HG02970 (cell line): ENCODE measurements at regions not wholly inside any gene's neighbourhood (a gene's known extent, or its start where the extent isn't known, plus 50 kb on each side); places are given as distances from the start of the nearest gene placed in this dataset.
"Not testable (repeated sequence)": the region's sequence is repeated elsewhere in the genome, so short reads cannot be mapped to it uniquely, and the experiment has no call there.

Source experiments
- ATAC-seq: cut with Tn5 transposase; IDR thresholded peaks from one replicate; pipeline ENCODE4 v1.9.1; 2021; ENCODE audit warnings: mild to moderate bottlenecking, moderate library complexity, moderate number of reproducible peaks; ENCODE audit not compliant: unreplicated experiment, low FRiP score

- no peak for ATAC-seq
Observed at GRCh38 chr13:60811581-60811980, 414.6 kb downstream of the TDRD3 start.

- not testable (repeated sequence) for ATAC-seq
Observed at GRCh38 chr13:60805640-60806039, 408.6 kb downstream of the TDRD3 start.

- no peak for ATAC-seq
Observed at GRCh38 chr13:60798503-60798902, 401.5 kb downstream of the TDRD3 start.

- no peak for ATAC-seq
Observed at GRCh38 chr13:60797112-60797511, 400.1 kb downstream of the TDRD3 start.

GRCh38 chr13:60794751-60795150, 397.7 kb downstream of the TDRD3 start:
- no peak for ATAC-seq

- no peak for ATAC-seq
Observed at GRCh38 chr13:60790620-60791019, 393.6 kb downstream of the TDRD3 start.

- ATAC-seq: no peak
Observed at GRCh38 chr13:60788156-60788829, 391.3 kb downstream of the TDRD3 start.

- ATAC-seq: no peak
Observed at GRCh38 chr13:60787083-60787482, 390.1 kb downstream of the TDRD3 start.

- ATAC-seq: no peak
Observed at GRCh38 chr13:60772726-60773125, 375.7 kb downstream of the TDRD3 start.

GRCh38 chr13:60765700-60766411, 368.8 kb downstream of the TDRD3 start:
- no peak for ATAC-seq

GRCh38 chr13:60759499-60759898, 362.5 kb downstream of the TDRD3 start:
- no peak for ATAC-seq

- ATAC-seq: no peak
Observed at GRCh38 chr13:60758637-60759036, 361.6 kb downstream of the TDRD3 start.

GRCh38 chr13:60757501-60758215, 360.6 kb downstream of the TDRD3 start:
- no peak for ATAC-seq

GRCh38 chr13:60756306-60756705, 359.3 kb downstream of the TDRD3 start:
- no peak for ATAC-seq

GRCh38 chr13:60755380-60756163, 358.6 kb downstream of the TDRD3 start:
- ATAC-seq: no peak

- ATAC-seq: no peak
Observed at GRCh38 chr13:60754211-60755090, 357.4 kb downstream of the TDRD3 start.

- ATAC-seq: no peak
Observed at GRCh38 chr13:60753641-60754040, 356.6 kb downstream of the TDRD3 start.

GRCh38 chr13:60745343-60745742, 348.3 kb downstream of the TDRD3 start:
- ATAC-seq: no peak

GRCh38 chr13:60733933-60734332, 336.9 kb downstream of the TDRD3 start:
- no peak for ATAC-seq

- no peak for ATAC-seq
Observed at GRCh38 chr13:60727140-60727539, 330.1 kb downstream of the TDRD3 start.
